ENCODE measurements at regions not wholly inside any gene's neighbourhood (a gene's known extent, or its start where the extent isn't known, plus 50 kb on each side); places are given as distances from the start of the nearest gene placed in this dataset.

- CTCF ChIA-PET = no interaction called here
- no peak for TF ChIP-seq CTCF (conservative IDR thresholded peaks at IDR 0.05; ENCODE audit: low read depth, low read length)
- TF ChIP-seq EZH2 (IDR thresholded peaks at IDR 0.05; ENCODE audit: borderline replicate concordance, low read depth, low read length, poor library complexity, severe bottlenecking) = no peak
- no peaks in the 10 kb centered on the region for H3K27me3 ChIP-seq (replicated peaks; ENCODE audit: insufficient read depth, low read depth, low read length, poor library complexity)
- no peaks in the 10 kb centered on the region for H3K9me3 ChIP-seq (ENCODE audit: low read depth, low read length, poor library complexity, severe bottlenecking)
- H3K4me3 ChIP-seq (ENCODE audit: low read depth, low read length, poor library complexity, severe bottlenecking) = no peak overlapping the region
- DNase-seq (ENCODE audit: low spot score) = no peak
- BruUV-seq (replicated peaks) = no TSS peak
- H3K27ac ChIP-seq (ENCODE audit: low read depth, low read length, poor library complexity, severe bottlenecking) = no peak overlapping the region
- POLR2A ChIA-PET (ENCODE audit: low non-redundant PET) = no interaction called here
- no peaks in the 10 kb centered on the region for H3K36me3 ChIP-seq (ENCODE audit: insufficient read depth, low read length, poor library complexity, severe bottlenecking)
- H3K4me1 ChIP-seq (ENCODE audit: insufficient read depth, low read length, poor library complexity, severe bottlenecking) = peaks cover 14% of the 10 kb centered on the region
- intact Hi-C loops (cut with micrococcal nuclease; ENCODE audit: unreplicated experiment) = no loop called here
These were observed 404.6 kb upstream of the C2CD4B start for GRCh38 chr15:62569460-62570404.

- intact Hi-C loops (cut with micrococcal nuclease; ENCODE audit: unreplicated experiment) = no loop called here
- Histone ChIP-seq H3K4me1 (ENCODE audit: insufficient read depth, low read length, poor library complexity, severe bottlenecking) (peaks cover 7% of the 10 kb centered on the region), H3K9me3 (ENCODE audit: low read depth, low read length, poor library complexity, severe bottlenecking) (no peaks in the 10 kb centered on the region), H3K4me3 (ENCODE audit: low read depth, low read length, poor library complexity, severe bottlenecking) (no peak overlapping the region), H3K27me3 (replicated peaks; ENCODE audit: insufficient read depth, low read depth, low read length, poor library complexity) (no peaks in the 10 kb centered on the region), H3K36me3 (ENCODE audit: insufficient read depth, low read length, poor library complexity, severe bottlenecking) (no peaks in the 10 kb centered on the region), H3K27ac (ENCODE audit: low read depth, low read length, poor library complexity, severe bottlenecking) (no peak overlapping the region)
- DNase-seq (ENCODE audit: low spot score) = no peak
- no TSS peak for BruUV-seq (replicated peaks)
- TF ChIP-seq EZH2 (IDR thresholded peaks at IDR 0.05; ENCODE audit: borderline replicate concordance, low read depth, low read length, poor library complexity, severe bottlenecking) = no peak
- no peak for TF ChIP-seq CTCF (conservative IDR thresholded peaks at IDR 0.05; ENCODE audit: low read depth, low read length)
- CTCF ChIA-PET = no interaction called here
- POLR2A ChIA-PET (ENCODE audit: low non-redundant PET) = no interaction called here
These were observed 405.3 kb upstream of the C2CD4B start for GRCh38 chr15:62570405-62570783.

DNA sequence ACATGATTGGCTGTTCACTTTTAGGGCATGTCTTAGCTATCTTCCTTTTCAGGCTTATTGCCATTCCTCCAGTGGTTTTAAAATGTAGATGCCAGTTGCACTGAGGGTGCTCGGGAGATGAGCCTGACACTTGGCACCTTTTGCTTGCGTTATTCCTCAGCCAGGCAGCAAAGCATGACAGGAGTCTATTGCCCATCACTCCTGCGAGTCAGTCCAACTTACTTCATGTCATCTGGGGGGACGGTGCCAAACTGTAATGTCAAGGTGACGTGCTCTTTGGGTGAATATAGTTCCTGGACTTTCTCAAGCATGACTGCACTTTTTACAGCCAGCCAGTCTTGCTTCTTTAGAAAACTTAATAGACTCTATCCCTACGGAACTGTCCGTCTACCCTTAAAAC lies 406.0 kb upstream of the C2CD4B start:
- ChIA-PET CTCF (no interaction called here), POLR2A (ENCODE audit: low non-redundant PET) (no interaction called here)
- no peak for DNase-seq (ENCODE audit: low spot score)
- no peaks in the 10 kb centered on the region for H3K9me3 ChIP-seq (ENCODE audit: low read depth, low read length, poor library complexity, severe bottlenecking)
- BruUV-seq (replicated peaks) = no TSS peak
- TF ChIP-seq EZH2 (IDR thresholded peaks at IDR 0.05; ENCODE audit: borderline replicate concordance, low read depth, low read length, poor library complexity, severe bottlenecking) (no peak), CTCF (conservative IDR thresholded peaks at IDR 0.05; ENCODE audit: low read depth, low read length) (no peak)
- peaks cover under 1% of the 10 kb centered on the region for H3K4me1 ChIP-seq (ENCODE audit: insufficient read depth, low read length, poor library complexity, severe bottlenecking)
- H3K4me3 ChIP-seq (ENCODE audit: low read depth, low read length, poor library complexity, severe bottlenecking) = no peak overlapping the region
- H3K27me3 ChIP-seq (replicated peaks; ENCODE audit: insufficient read depth, low read depth, low read length, poor library complexity) = no peaks in the 10 kb centered on the region
- no peaks in the 10 kb centered on the region for H3K36me3 ChIP-seq (ENCODE audit: insufficient read depth, low read length, poor library complexity, severe bottlenecking)
- H3K27ac ChIP-seq (ENCODE audit: low read depth, low read length, poor library complexity, severe bottlenecking) = no peak overlapping the region
- intact Hi-C loops (cut with micrococcal nuclease; ENCODE audit: unreplicated experiment) = no loop called here

All from A673 (cell line).